ENCODE measurements at regions not wholly inside any gene's neighbourhood (a gene's known extent, or its start where the extent isn't known, plus 50 kb on each side); places are given as distances from the start of the nearest gene placed in this dataset.

DNA sequence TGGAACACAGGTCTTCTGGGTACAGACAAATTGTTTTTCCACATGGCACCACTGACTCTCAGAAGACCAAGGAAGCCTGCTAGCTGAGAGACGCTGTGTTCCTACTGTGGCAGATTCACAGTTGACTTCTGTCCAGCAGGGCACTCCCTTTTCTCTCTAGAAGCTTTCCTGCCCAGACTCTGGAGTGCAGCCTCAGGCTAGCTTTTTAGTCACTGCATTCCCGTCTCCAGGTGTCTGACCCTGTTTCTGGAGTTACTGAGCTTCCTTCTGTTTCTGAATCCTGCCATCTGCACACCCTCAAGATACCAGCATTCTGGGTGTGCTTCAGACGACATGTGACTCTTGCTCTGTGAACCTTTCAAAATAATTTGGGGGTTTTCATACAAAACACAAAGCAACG is 125.1 kb downstream of the TMEM200C start:
- no peak for TF ChIP-seq POLR2A (IDR thresholded peaks at IDR 0.05)
- TF ChIP-seq, protein P1, sequence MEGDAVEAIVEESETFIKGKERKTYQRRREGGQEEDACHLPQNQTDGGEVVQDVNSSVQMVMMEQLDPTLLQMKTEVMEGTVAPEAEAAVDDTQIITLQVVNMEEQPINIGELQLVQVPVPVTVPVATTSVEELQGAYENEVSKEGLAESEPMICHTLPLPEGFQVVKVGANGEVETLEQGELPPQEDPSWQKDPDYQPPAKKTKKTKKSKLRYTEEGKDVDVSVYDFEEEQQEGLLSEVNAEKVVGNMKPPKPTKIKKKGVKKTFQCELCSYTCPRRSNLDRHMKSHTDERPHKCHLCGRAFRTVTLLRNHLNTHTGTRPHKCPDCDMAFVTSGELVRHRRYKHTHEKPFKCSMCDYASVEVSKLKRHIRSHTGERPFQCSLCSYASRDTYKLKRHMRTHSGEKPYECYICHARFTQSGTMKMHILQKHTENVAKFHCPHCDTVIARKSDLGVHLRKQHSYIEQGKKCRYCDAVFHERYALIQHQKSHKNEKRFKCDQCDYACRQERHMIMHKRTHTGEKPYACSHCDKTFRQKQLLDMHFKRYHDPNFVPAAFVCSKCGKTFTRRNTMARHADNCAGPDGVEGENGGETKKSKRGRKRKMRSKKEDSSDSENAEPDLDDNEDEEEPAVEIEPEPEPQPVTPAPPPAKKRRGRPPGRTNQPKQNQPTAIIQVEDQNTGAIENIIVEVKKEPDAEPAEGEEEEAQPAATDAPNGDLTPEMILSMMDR (IDR thresholded peaks at IDR 0.05) = no peak
- no peak for TF ChIP-seq POLR2AphosphoS5 (IDR thresholded peaks at IDR 0.05)
